ENCODE measurements at regions not wholly inside any gene's neighbourhood (a gene's known extent, or its start where the extent isn't known, plus 50 kb on each side); places are given as distances from the start of the nearest gene placed in this dataset.

DNA sequence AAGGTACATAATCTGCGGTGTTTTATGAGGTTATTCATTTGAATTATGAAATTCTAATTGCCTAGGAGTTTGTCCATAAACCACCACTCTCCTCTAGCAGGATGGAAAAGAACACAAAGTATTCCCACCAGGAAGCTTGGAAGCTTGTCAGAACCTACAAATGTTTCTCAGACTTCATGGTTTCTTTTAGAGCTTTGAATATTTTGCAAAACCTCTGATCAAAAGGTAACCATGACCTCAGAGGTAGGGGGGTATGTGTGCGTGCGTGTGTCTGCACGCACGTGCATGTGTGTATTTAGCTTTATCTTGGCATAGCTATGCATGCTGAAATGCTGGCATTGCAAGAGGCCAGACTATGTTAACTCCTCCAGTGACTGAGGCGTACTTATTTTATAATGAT, 847.0 kb downstream of the TLE1 start:
- TF ChIP-seq, protein P1, sequence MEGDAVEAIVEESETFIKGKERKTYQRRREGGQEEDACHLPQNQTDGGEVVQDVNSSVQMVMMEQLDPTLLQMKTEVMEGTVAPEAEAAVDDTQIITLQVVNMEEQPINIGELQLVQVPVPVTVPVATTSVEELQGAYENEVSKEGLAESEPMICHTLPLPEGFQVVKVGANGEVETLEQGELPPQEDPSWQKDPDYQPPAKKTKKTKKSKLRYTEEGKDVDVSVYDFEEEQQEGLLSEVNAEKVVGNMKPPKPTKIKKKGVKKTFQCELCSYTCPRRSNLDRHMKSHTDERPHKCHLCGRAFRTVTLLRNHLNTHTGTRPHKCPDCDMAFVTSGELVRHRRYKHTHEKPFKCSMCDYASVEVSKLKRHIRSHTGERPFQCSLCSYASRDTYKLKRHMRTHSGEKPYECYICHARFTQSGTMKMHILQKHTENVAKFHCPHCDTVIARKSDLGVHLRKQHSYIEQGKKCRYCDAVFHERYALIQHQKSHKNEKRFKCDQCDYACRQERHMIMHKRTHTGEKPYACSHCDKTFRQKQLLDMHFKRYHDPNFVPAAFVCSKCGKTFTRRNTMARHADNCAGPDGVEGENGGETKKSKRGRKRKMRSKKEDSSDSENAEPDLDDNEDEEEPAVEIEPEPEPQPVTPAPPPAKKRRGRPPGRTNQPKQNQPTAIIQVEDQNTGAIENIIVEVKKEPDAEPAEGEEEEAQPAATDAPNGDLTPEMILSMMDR (IDR thresholded peaks at IDR 0.05; ENCODE audit: low read depth, low read length, poor library complexity, severe bottlenecking) = no peak
- TF ChIP-seq EZH2phosphoT487 (IDR thresholded peaks at IDR 0.05; ENCODE audit: borderline replicate concordance, low read length) = no peak
